HepG2 (cell line): ENCODE measurements at regions not wholly inside any gene's neighbourhood (a gene's known extent, or its start where the extent isn't known, plus 50 kb on each side); places are given as distances from the start of the nearest gene placed in this dataset.
A peak's percentile ranks its signal among the peaks of the same experiment; 100 is the strongest.

ENCODE experiments used
- ATAC-seq: fragments of 200-7000 bp; cut with Tn5 transposase; 3 replicates; pipeline ENCODE4 v1.9.1; 2020; ENCODE audit warnings: mild to moderate bottlenecking, moderate library complexity
- BruUV-seq: library from RNA; stranded (reverse); fragments of 400-500 nt; replicated peaks from 2 replicates; lab custom pipeline; 2021; lab: Mats Ljungman, UMichigan
- CTCF ChIA-PET: fragments of 300-600 bp; formaldehyde crosslinking; extraction: SDS; loops from one replicate; lab custom pipeline; 2021; ENCODE audit warnings: low total read pairs, inconsistent platforms, low intra/inter-chr PET ratio; lab: Yijun Ruan, JAX
- POLR2A ChIA-PET: fragments of 350-600 bp; sonication (Branson Sonifier 250); formaldehyde crosslinking; loops from one replicate; lab custom pipeline; 2020; ENCODE audit warnings: antibody characterized with exemption, inconsistent platforms; lab: Yijun Ruan, JAX
- DNase-seq: peaks from one replicate; pipeline ENCODE4 v3.0.0-alpha.2; 2015; ENCODE audit warnings: low spot score
- FAIRE-seq: peaks from 3 replicates; lab custom pipeline; 2011; peaks lifted over from hg19 to GRCh38; lab: Jason Lieb, UNC
- H2AFZ ChIP-seq: one replicate; pipeline ENCODE4 v1.6.1; 2011; ENCODE audit warnings: low read length, inconsistent platforms
- H3K27ac ChIP-seq: fragments of 300-600 bp; 3 replicates; pipeline ENCODE4 v1.8.0; 2011; ENCODE audit warnings: mixed run types, mild to moderate bottlenecking, mixed read lengths, low read length, inconsistent platforms; ENCODE audit not compliant: insufficient read depth; ENCODE audit errors: extremely low read length
- H3K27me3 ChIP-seq, 2 experiments: fragments of 200-600 bp in 1 of 2; 2 replicates in 1 of 2; 3 replicates in 1 of 2; pipeline versions ENCODE4 v1.6.0 to v1.8.0; 2011; ENCODE audit warnings: low read length in 2 of 2, mild to moderate bottlenecking in 2 of 2, moderate library complexity in 2 of 2, inconsistent platforms in 1 of 2; ENCODE audit not compliant: insufficient read depth in 2 of 2, control insufficient read depth in 1 of 2
- H3K36me3 ChIP-seq, 2 experiments: fragments of 200-600 bp in 1 of 2; replicated peaks in 1 of 2; 2 replicates in 1 of 2; 3 replicates in 1 of 2; pipeline versions ENCODE4 v1.5.1 to v1.8.0; 2011; ENCODE audit warnings: low read length in 2 of 2, inconsistent platforms in 1 of 2; ENCODE audit not compliant: insufficient read depth in 2 of 2, control insufficient read depth in 1 of 2
- H3K4me1 ChIP-seq: 2 replicates; pipeline ENCODE4 v1.5.1; 2012; ENCODE audit warnings: low read length, inconsistent platforms; ENCODE audit not compliant: insufficient read depth
- H3K4me2 ChIP-seq: 2 replicates; pipeline ENCODE4 v1.6.0; 2011; ENCODE audit warnings: low read depth, low read length, inconsistent platforms
- H3K4me3 ChIP-seq, 3 experiments: fragments of 200-600 bp in 1 of 3; sonication (generic), shearing (Covaris generic) in 1 of 3; replicated peaks in 1 of 3; 2 replicates each; pipeline ENCODE4 v1.5.1; 2011 to 2016; ENCODE audit warnings: low read length in 3 of 3, inconsistent platforms in 2 of 3, low read depth in 2 of 3, mild to moderate bottlenecking in 2 of 3, control low read depth in 1 of 3, mixed read lengths in 1 of 3; ENCODE audit not compliant: insufficient read depth in 1 of 3
- H3K79me2 ChIP-seq: one replicate; pipeline ENCODE4 v1.6.1; 2011; ENCODE audit warnings: low read length, inconsistent platforms; ENCODE audit not compliant: insufficient read depth
- H3K9ac ChIP-seq: 2 replicates; pipeline ENCODE4 v1.6.0; 2011; ENCODE audit warnings: mild to moderate bottlenecking, low read depth, low read length, inconsistent platforms; ENCODE audit not compliant: insufficient read depth
- H3K9me3 ChIP-seq: 2 replicates; pipeline ENCODE4 v1.5.1; 2012; ENCODE audit warnings: mild to moderate bottlenecking, low read length
- H4K20me1 ChIP-seq: 2 replicates; pipeline ENCODE4 v1.6.0; 2011; ENCODE audit warnings: inconsistent platforms, mild to moderate bottlenecking, low read length, moderate library complexity; ENCODE audit not compliant: insufficient read depth
- FOXK2 ChIP-seq: fragments of 450-650 bp; IDR thresholded peaks from 2 replicates; pipeline ENCODE4 v1.6.1; 2016
- FOXM1 ChIP-seq: sonication (generic); formaldehyde crosslinking; IDR thresholded peaks from 2 replicates; pipeline ENCODE4 v1.5.0; 2020; ENCODE audit warnings: missing genetic modification reagents
- GATAD1 ChIP-seq: IDR thresholded peaks from 2 replicates; pipeline ENCODE4 v1.6.1; 2016; ENCODE audit warnings: missing genetic modification reagents, missing compliant biosample characterization
- NCOA5 ChIP-seq: sonication (generic); formaldehyde crosslinking; IDR thresholded peaks from 2 replicates; pipeline ENCODE4 v1.4.0; 2020; ENCODE audit warnings: missing genetic modification reagents
- POGZ ChIP-seq: sonication (generic); formaldehyde crosslinking; IDR thresholded peaks from 2 replicates; pipeline ENCODE4 v1.4.0; 2020; ENCODE audit warnings: mild to moderate bottlenecking, missing genetic modification reagents
- RARG ChIP-seq: sonication (generic); formaldehyde crosslinking; IDR thresholded peaks from 2 replicates; pipeline ENCODE4 v1.4.0; 2020; ENCODE audit warnings: low read depth, mild to moderate bottlenecking, missing genetic modification reagents
- RXRB ChIP-seq: IDR thresholded peaks from 2 replicates; pipeline ENCODE4 v1.6.1; 2016; ENCODE audit warnings: borderline replicate concordance, missing genetic modification reagents, missing compliant biosample characterization
- SCMH1 ChIP-seq: sonication (generic); formaldehyde crosslinking; IDR thresholded peaks from 2 replicates; pipeline ENCODE4 v1.9.0; 2021; ENCODE audit warnings: missing genetic modification reagents, mild to moderate bottlenecking, borderline replicate concordance
- SETDB1 ChIP-seq: sonication (generic); formaldehyde crosslinking; IDR thresholded peaks from 2 replicates; pipeline ENCODE4 v1.5.1; 2020; ENCODE audit warnings: missing genetic modification reagents, mild to moderate bottlenecking, borderline replicate concordance
- SMAD3 ChIP-seq: sonication (generic); formaldehyde crosslinking; IDR thresholded peaks from 2 replicates; pipeline ENCODE4 v1.4.0; 2020; ENCODE audit warnings: missing genetic modification reagents
- SMC3 ChIP-seq: IDR thresholded peaks from 2 replicates; pipeline ENCODE4 v1.6.1; 2011; ENCODE audit warnings: low read length, improper control_type of control experiment
- TBX2 ChIP-seq: sonication (generic); formaldehyde crosslinking; IDR thresholded peaks from 2 replicates; pipeline ENCODE4 v1.5.0; 2020; ENCODE audit warnings: missing genetic modification reagents, mild to moderate bottlenecking, borderline replicate concordance
- ZEB1 ChIP-seq: IDR thresholded peaks from 2 replicates; pipeline ENCODE4 v1.6.1; 2012; ENCODE audit warnings: mild to moderate bottlenecking, low read depth, inconsistent platforms; ENCODE audit not compliant: insufficient replicate concordance
- ZMYM4 ChIP-seq: sonication (generic); formaldehyde crosslinking; IDR thresholded peaks from 2 replicates; pipeline ENCODE4 v1.8.1; 2023; ENCODE audit warnings: mild to moderate bottlenecking, missing genetic modification reagents
- ZNF792 ChIP-seq: IDR thresholded peaks from 2 replicates; pipeline ENCODE4 v1.6.1; 2016
- WGBS: methylation state at CpG from one replicate; pipeline ENCODE4 v1.1.6; 2017; ENCODE audit warnings: low lambda C conversion rate; 5-methylcytosine and 5-hydroxymethylcytosine counted together
- in situ Hi-C: cut with HindIII; loops from 2 replicates; pipeline ENCODE4 v1.10.0; 2017; ENCODE audit warnings: low pct_unique_long_range_greater_than_20kb; ENCODE audit not compliant: extremely low pct_ligation_motif_present
- intact Hi-C: fragments of 100-400 bp; cut with micrococcal nuclease; formaldehyde crosslinking; loops from one replicate; pipeline ENCODE4 v1.10.0; 2022; ENCODE audit not compliant: unreplicated experiment
- TF ChIP-seq, protein P1 (sequence below): IDR thresholded peaks from 2 replicates; pipeline ENCODE4 v1.6.1; 2018; ENCODE audit warnings: missing genetic modification reagents
- TF ChIP-seq, protein P2 (sequence below): sonication (generic); formaldehyde crosslinking; IDR thresholded peaks from 2 replicates; pipeline ENCODE4 v1.9.0; 2021; ENCODE audit warnings: missing genetic modification reagents, borderline replicate concordance
- TF ChIP-seq, protein P3 (sequence below): sonication (generic); formaldehyde crosslinking; IDR thresholded peaks from 2 replicates; pipeline ENCODE4 v1.5.0; 2020; ENCODE audit warnings: missing genetic modification reagents, mild to moderate bottlenecking, borderline replicate concordance
- TF ChIP-seq, protein P4 (sequence below): fragments of 450-650 bp; IDR thresholded peaks from 2 replicates; pipeline ENCODE4 v1.6.1; 2017
- TF ChIP-seq, protein P5 (sequence below): sonication (generic); formaldehyde crosslinking; IDR thresholded peaks from 2 replicates; pipeline ENCODE4 v1.9.0; 2021; ENCODE audit warnings: missing genetic modification reagents, borderline replicate concordance

DNA sequence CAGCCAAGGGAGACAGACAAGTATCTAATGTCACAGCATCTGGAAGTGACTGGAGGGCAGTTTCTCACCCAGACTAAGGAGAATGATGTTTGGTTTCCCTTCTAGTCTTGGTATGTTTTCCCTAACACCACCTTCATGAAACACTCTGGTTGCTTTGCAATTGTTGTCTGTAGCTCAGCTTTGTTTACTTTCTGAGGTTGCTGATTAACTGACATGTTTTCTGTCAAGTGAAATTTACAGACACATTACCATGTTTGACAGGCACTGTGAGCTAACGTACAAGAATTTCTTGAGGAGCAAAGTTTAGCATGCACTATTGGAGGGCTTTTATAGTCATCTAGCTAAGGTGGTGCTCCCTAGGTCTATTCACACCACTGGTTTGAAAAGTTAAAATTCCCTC is 131.6 kb upstream of the NECTIN3 start:
- no peaks in the 10 kb centered on the region; the same call in 1 of the 2 replicates for H3K9me3 ChIP-seq
- H3K4me1 ChIP-seq = peaks cover 53% of the 10 kb centered on the region
- 0% methylated on average over 1 of the region's 1 CpG for WGBS
- POLR2A ChIA-PET = interaction anchor here (0.9 to 1.2 kb wide), 2 partner anchors 16 to 167 kb away, joined by 5 to 6 read pairs; no protein-coding TSS in a partner anchor
- no peaks in the 10 kb centered on the region for H4K20me1 ChIP-seq
- H3K36me3 ChIP-seq = no peaks in the 10 kb centered on the region
- H3K9ac ChIP-seq = peak overlapping the region; percentile 45; the same call in 1 of the 2 replicates
- no TSS peak for BruUV-seq
- peak overlapping the region; percentile 45 for H3K4me2 ChIP-seq
- intact Hi-C loops = loop anchor here (1.0 to 10.0 kb wide), 3 partner anchors 131 to 195 kb away; partner anchors contain the start of gene NECTIN3
- FAIRE-seq (peak; percentile 39), DNase-seq (peak; percentile 87), ATAC-seq (peak; percentile 93)
- CTCF ChIA-PET = no interaction called here
- H2AFZ ChIP-seq = no peak overlapping the region
- H3K4me3 ChIP-seq = no peak overlapping the region; a peak in 1 of 6 replicates
- in situ Hi-C loops = loop anchor here (10.0 kb wide), 1 partner anchor 135 kb away; the partner anchor contains the start of gene NECTIN3
- no peaks in the 10 kb centered on the region for H3K79me2 ChIP-seq
- no peaks in the 10 kb centered on the region for H3K27me3 ChIP-seq
- peak overlapping the region; percentile 67 for H3K27ac ChIP-seq
- TF ChIP-seq TBX2 (CRISPR knock-in tag) (peak; percentile 53; the same call in 1 of the 2 replicates), RXRB (CRISPR knock-in tag) (peak; percentile 79), GATAD1 (CRISPR knock-in tag) (no peak), RARG (CRISPR knock-in tag) (no peak), SMC3 (no peak), FOXM1 (CRISPR knock-in tag) (no peak), SMAD3 (CRISPR knock-in tag) (peak; percentile 82), ZEB1 (no peak), SETDB1 (CRISPR knock-in tag) (no peak), SCMH1 (CRISPR knock-in tag) (no peak), FOXK2 (peak; percentile 60; the same call in 1 of the 2 replicates), ZMYM4 (CRISPR knock-in tag) (peak; percentile 68), ZNF792 (CRISPR knock-in tag) (peak; percentile 55; the same call in 1 of the 2 replicates), POGZ (CRISPR knock-in tag) (peak; percentile 80), NCOA5 (CRISPR knock-in tag) (peak; percentile 45; the same call in 1 of the 2 replicates)
- TF ChIP-seq, protein P1, sequence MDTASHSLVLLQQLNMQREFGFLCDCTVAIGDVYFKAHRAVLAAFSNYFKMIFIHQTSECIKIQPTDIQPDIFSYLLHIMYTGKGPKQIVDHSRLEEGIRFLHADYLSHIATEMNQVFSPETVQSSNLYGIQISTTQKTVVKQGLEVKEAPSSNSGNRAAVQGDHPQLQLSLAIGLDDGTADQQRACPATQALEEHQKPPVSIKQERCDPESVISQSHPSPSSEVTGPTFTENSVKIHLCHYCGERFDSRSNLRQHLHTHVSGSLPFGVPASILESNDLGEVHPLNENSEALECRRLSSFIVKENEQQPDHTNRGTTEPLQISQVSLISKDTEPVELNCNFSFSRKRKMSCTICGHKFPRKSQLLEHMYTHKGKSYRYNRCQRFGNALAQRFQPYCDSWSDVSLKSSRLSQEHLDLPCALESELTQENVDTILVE (CRISPR knock-in tag) = 0 out of 2 replicates have a peak, but pooled peaks have one; percentile 20
- TF ChIP-seq, protein P2, sequence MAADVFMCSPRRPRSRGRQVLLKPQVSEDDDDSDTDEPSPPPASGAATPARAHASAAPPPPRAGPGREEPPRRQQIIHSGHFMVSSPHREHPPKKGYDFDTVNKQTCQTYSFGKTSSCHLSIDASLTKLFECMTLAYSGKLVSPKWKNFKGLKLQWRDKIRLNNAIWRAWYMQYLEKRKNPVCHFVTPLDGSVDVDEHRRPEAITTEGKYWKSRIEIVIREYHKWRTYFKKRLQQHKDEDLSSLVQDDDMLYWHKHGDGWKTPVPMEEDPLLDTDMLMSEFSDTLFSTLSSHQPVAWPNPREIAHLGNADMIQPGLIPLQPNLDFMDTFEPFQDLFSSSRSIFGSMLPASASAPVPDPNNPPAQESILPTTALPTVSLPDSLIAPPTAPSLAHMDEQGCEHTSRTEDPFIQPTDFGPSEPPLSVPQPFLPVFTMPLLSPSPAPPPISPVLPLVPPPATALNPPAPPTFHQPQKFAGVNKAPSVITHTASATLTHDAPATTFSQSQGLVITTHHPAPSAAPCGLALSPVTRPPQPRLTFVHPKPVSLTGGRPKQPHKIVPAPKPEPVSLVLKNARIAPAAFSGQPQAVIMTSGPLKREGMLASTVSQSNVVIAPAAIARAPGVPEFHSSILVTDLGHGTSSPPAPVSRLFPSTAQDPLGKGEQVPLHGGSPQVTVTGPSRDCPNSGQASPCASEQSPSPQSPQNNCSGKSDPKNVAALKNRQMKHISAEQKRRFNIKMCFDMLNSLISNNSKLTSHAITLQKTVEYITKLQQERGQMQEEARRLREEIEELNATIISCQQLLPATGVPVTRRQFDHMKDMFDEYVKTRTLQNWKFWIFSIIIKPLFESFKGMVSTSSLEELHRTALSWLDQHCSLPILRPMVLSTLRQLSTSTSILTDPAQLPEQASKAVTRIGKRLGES (CRISPR knock-in tag) = no peak
- TF ChIP-seq, protein P3, sequence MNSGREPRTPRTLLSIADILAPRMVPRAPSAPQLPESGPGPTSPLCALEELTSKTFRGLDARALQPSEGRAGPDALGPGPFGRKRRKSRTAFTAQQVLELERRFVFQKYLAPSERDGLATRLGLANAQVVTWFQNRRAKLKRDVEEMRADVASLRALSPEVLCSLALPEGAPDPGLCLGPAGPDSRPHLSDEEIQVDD = no peak
- TF ChIP-seq, protein P4, sequence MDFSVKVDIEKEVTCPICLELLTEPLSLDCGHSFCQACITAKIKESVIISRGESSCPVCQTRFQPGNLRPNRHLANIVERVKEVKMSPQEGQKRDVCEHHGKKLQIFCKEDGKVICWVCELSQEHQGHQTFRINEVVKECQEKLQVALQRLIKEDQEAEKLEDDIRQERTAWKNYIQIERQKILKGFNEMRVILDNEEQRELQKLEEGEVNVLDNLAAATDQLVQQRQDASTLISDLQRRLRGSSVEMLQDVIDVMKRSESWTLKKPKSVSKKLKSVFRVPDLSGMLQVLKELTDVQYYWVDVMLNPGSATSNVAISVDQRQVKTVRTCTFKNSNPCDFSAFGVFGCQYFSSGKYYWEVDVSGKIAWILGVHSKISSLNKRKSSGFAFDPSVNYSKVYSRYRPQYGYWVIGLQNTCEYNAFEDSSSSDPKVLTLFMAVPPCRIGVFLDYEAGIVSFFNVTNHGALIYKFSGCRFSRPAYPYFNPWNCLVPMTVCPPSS = no peak
- TF ChIP-seq, protein P5, sequence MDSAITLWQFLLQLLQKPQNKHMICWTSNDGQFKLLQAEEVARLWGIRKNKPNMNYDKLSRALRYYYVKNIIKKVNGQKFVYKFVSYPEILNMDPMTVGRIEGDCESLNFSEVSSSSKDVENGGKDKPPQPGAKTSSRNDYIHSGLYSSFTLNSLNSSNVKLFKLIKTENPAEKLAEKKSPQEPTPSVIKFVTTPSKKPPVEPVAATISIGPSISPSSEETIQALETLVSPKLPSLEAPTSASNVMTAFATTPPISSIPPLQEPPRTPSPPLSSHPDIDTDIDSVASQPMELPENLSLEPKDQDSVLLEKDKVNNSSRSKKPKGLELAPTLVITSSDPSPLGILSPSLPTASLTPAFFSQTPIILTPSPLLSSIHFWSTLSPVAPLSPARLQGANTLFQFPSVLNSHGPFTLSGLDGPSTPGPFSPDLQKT (CRISPR knock-in tag) = no peak
